ENCODE measurements at regions not wholly inside any gene's neighbourhood (a gene's known extent, or its start where the extent isn't known, plus 50 kb on each side); places are given as distances from the start of the nearest gene placed in this dataset.

DNA sequence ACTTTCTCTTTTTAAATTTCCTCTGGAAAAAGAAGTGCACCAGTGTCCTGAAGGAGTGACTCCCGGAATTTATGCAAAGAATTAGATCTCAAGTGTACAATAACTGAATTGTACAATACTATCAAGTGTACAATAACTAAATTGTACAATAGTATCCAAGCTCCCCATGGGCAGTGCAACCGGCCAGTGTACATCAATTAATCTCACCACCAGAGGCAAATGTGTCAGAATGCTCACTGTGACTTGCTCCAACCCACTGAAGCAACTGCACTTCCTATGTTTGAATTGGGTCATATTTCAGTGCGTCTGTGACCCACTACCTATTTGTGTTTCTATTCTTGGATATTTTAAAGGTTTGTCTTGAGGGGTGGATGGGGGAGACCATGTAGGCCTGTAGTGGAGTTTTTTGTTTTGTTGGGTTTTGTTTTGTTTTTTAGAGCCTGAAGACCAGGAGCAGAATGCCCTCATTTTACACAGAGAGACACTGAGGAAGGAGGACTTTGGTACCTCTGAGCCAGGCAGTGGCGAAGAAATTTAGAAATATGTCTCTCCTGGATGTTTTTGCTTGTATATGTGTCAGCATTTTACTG is 78.5 kb upstream of the CTTNBP2 start:
- Histone ChIP-seq H3K36me3 (replicated peaks) (no peaks in the 10 kb centered on the region), H3K27ac (no peak overlapping the region), H3K4me3 (ENCODE audit: low read depth, low read length) (no peak overlapping the region), H3K27me3 (replicated peaks) (no peaks in the 10 kb centered on the region)
- in situ Hi-C loops (cut with HindIII; ENCODE audit: low pct_ligation_motif_present, low sequenced_read_pairs): no loop called here
- DNase-seq: no peak
- no peak for TF ChIP-seq CTCF (IDR thresholded peaks at IDR 0.05; ENCODE audit: low read depth, low read length, missing control alignments)

DNA sequence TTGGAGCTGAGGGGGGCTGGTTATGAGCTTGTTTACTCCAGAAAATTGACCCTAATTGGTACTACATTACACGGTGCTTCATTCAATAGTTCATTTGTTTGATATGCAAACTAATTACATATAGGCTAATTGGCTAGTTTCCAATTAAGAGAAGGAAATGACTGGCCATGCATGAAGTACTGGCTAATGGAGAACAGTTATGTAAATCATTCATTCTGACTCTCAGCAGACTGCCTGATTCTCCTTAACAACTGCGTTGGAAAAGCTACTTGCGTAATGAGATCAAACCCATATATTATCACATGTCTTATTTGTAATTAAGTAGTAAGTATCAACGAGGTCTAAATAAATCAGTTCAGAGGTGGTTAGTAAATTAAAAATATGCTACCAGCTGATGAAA is 81.8 kb upstream of the CTTNBP2 start:
- H3K27ac ChIP-seq: no peak overlapping the region
- in situ Hi-C loops (cut with HindIII; ENCODE audit: low pct_ligation_motif_present, low sequenced_read_pairs): no loop called here
- DNase-seq: no peak
- no peak overlapping the region for H3K4me3 ChIP-seq (ENCODE audit: low read depth, low read length)
- no peaks in the 10 kb centered on the region for H3K27me3 ChIP-seq (replicated peaks)
- H3K36me3 ChIP-seq (replicated peaks): no peaks in the 10 kb centered on the region
- TF ChIP-seq CTCF (IDR thresholded peaks at IDR 0.05; ENCODE audit: low read depth, low read length, missing control alignments): no peak

DNA sequence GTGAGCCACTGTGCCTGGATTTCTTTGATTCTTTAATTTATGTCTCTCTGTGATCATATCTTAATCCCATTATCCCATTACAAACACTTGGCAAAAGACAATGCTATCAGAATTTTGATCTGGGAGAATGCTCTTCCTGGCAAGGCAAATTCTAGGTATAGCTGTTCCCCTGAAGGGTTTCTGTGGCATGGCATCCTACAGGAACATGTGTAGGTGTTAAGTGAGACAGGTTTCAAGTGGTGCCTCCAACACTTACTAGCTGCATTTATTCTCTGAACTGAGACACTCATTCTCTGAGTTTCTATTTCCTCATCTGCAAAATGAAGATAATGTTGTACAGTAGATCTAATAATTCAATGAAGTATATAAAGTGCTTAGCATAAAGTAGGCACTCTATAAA is 87.1 kb upstream of the CTTNBP2 start:
- Histone ChIP-seq H3K27ac (no peak overlapping the region), H3K27me3 (replicated peaks) (no peaks in the 10 kb centered on the region), H3K4me3 (ENCODE audit: low read depth, low read length) (no peak overlapping the region), H3K36me3 (replicated peaks) (no peaks in the 10 kb centered on the region)
- DNase-seq: no peak
- no peak for TF ChIP-seq CTCF (IDR thresholded peaks at IDR 0.05; ENCODE audit: low read depth, low read length, missing control alignments)
- in situ Hi-C loops (cut with HindIII; ENCODE audit: low pct_ligation_motif_present, low sequenced_read_pairs): no loop called here

GRCh38 chr7:117961235-117961634 is 88.0 kb upstream of the CTTNBP2 start:
- H3K4me3 ChIP-seq (ENCODE audit: low read depth, low read length): no peak overlapping the region
- no peaks in the 10 kb centered on the region for H3K36me3 ChIP-seq (replicated peaks)
- no peak for DNase-seq
- in situ Hi-C loops (cut with HindIII; ENCODE audit: low pct_ligation_motif_present, low sequenced_read_pairs): no loop called here
- TF ChIP-seq CTCF (IDR thresholded peaks at IDR 0.05; ENCODE audit: low read depth, low read length, missing control alignments): no peak
- H3K27me3 ChIP-seq (replicated peaks): no peaks in the 10 kb centered on the region
- no peak overlapping the region for H3K27ac ChIP-seq

- no peak for TF ChIP-seq CTCF (IDR thresholded peaks at IDR 0.05; ENCODE audit: low read depth, low read length, missing control alignments)
- Histone ChIP-seq H3K27ac (no peak overlapping the region), H3K36me3 (replicated peaks) (no peaks in the 10 kb centered on the region), H3K27me3 (replicated peaks) (no peaks in the 10 kb centered on the region), H3K4me3 (ENCODE audit: low read depth, low read length) (no peak overlapping the region)
- no peak for DNase-seq
- in situ Hi-C loops (cut with HindIII; ENCODE audit: low pct_ligation_motif_present, low sequenced_read_pairs): no loop called here
Observed at GRCh38 chr7:117962366-117962994, 89.2 kb upstream of the CTTNBP2 start.
